ENCODE measurements at regions not wholly inside any gene's neighbourhood (a gene's known extent, or its start where the extent isn't known, plus 50 kb on each side); places are given as distances from the start of the nearest gene placed in this dataset.
A peak's percentile ranks its signal among the peaks of the same experiment; 100 is the strongest.

DNA sequence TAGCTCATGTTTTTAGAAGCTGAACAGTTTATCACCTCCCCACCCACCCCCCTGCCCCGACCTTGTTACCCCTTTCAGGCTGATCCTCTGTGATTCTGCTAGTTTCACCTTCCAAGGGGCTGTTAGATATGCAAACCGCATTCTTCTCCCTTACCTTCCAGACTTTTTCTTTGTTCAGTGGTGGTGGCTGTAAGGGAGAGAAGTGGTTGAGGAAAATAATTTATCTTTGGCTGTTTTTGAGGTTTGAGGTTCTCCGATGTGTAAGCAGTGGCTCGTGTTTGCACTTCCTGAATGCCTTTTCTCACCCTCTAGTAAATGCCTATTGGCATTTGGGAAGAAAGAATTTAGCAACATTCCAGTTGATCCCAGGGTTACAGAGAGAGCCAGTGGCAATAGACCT lies 69.4 kb upstream of the KCNG1 start:
- DNase-seq (ENCODE audit: low spot score) = no peak
- peaks cover 56% of the 10 kb centered on the region for H3K27me3 Mint-ChIP-seq (ENCODE audit: low read depth)
- TF ChIP-seq, protein P1, sequence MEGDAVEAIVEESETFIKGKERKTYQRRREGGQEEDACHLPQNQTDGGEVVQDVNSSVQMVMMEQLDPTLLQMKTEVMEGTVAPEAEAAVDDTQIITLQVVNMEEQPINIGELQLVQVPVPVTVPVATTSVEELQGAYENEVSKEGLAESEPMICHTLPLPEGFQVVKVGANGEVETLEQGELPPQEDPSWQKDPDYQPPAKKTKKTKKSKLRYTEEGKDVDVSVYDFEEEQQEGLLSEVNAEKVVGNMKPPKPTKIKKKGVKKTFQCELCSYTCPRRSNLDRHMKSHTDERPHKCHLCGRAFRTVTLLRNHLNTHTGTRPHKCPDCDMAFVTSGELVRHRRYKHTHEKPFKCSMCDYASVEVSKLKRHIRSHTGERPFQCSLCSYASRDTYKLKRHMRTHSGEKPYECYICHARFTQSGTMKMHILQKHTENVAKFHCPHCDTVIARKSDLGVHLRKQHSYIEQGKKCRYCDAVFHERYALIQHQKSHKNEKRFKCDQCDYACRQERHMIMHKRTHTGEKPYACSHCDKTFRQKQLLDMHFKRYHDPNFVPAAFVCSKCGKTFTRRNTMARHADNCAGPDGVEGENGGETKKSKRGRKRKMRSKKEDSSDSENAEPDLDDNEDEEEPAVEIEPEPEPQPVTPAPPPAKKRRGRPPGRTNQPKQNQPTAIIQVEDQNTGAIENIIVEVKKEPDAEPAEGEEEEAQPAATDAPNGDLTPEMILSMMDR (IDR thresholded peaks at IDR 0.05) = no peak
- peaks cover 13% of the 10 kb centered on the region for H3K4me1 Mint-ChIP-seq (ENCODE audit: low read depth)
- no peaks in the 10 kb centered on the region for H3K9me3 Mint-ChIP-seq (ENCODE audit: low read depth)
- no peak overlapping the region for H3K27ac Mint-ChIP-seq (ENCODE audit: unreplicated experiment)
- H3K4me3 Mint-ChIP-seq (ENCODE audit: unreplicated experiment) = no peak overlapping the region
- H3K36me3 Mint-ChIP-seq (ENCODE audit: low read depth) = no peaks in the 10 kb centered on the region

DNA sequence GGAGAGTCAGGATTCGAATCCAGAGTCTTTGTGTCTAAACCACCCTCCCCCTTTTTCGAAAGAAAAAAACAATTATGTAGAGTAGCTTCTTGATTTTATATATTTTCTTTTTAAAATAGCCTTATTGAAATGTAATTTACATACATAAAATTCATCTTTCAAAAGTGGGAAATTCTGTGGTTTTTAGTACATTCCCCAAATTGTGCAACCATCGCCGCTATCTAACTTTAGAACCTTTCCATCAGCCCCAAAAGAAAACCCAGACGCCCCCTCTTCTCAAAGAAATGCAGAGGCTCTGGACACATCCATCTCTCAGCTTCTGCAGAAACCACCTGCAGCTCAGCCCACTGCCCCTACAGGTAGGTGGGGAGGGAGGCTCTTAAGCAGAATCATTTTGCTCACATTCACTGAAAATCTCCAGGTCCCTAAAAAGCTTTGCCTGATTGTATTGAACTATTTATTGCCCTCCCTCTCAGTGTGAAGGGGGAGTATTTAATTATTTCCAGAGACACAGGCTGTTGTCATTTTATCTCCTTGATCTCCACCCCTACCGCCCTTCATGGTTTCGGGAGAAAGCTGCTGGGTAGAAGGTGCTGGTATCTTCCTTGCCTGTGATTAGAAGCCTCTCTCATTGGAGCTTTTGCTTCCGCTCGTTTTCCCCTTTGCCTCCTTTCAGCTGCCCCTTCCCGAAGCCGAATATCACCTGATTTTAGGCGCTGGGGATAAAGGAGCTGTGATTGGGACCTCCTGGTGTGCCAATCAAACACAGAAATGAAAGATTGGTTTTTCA lies 68.7 kb upstream of the KCNG1 start:
- no peak for DNase-seq (ENCODE audit: low spot score)
- H3K4me1 Mint-ChIP-seq (ENCODE audit: low read depth) = peaks cover 13% of the 10 kb centered on the region
- TF ChIP-seq, protein P1 (IDR thresholded peaks at IDR 0.05) = no peak
- H3K27ac Mint-ChIP-seq (ENCODE audit: unreplicated experiment) = no peak overlapping the region
- H3K9me3 Mint-ChIP-seq (ENCODE audit: low read depth) = no peaks in the 10 kb centered on the region
- H3K27me3 Mint-ChIP-seq (ENCODE audit: low read depth) = peaks cover 56% of the 10 kb centered on the region
- peak overlapping the region; percentile 19 for H3K4me3 Mint-ChIP-seq (ENCODE audit: unreplicated experiment)
- H3K36me3 Mint-ChIP-seq (ENCODE audit: low read depth) = no peaks in the 10 kb centered on the region

DNA sequence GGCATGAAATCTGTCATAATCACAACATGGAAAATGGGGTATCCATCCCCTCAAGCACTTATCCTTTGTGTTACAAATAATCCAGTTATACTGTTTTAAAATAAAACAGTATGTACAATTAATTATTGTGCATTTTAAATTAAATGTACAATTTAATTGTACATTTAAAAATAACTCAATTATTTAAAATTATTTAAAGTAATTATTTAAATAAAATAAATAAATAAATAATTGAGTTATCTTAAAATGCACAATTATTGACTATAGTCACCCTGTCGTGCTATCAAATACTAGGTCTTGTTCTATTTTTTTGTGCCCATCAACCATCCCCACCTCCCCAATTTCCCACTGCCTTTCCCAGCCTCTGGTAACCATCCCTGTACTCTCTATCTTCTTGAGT lies 66.9 kb upstream of the KCNG1 start:
- H3K36me3 Mint-ChIP-seq (ENCODE audit: low read depth) = no peaks in the 10 kb centered on the region
- H3K27ac Mint-ChIP-seq (ENCODE audit: unreplicated experiment) = no peak overlapping the region
- TF ChIP-seq, protein P1 (IDR thresholded peaks at IDR 0.05) = no peak
- peaks cover 13% of the 10 kb centered on the region for H3K4me1 Mint-ChIP-seq (ENCODE audit: low read depth)
- H3K4me3 Mint-ChIP-seq (ENCODE audit: unreplicated experiment) = no peak overlapping the region
- no peak for DNase-seq (ENCODE audit: low spot score)
- peaks cover 52% of the 10 kb centered on the region for H3K27me3 Mint-ChIP-seq (ENCODE audit: low read depth)
- no peaks in the 10 kb centered on the region for H3K9me3 Mint-ChIP-seq (ENCODE audit: low read depth)

DNA sequence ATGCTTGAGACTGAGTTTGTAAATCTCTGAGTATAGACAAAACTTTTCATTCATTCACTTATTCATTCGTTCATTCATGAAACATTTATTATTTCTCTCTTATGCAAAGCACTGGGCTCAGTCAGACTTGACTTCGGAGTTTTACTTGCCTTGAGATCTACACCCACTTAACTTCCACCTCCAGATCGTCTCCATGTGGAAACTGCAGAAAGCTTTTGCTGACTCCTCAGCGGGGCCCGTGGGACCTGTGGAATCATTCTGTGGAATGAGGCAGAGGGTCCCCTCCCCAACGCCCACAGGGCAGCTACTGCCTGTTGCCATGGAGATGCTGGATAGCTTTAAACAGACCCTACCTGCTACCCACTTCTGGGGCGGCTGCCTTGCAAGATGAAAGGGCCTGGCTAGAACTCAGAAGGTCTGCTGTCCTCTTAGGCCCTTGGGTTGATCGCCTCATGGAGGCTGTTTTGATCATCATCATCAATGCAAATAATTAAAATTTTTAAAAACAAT lies 66.4 kb upstream of the KCNG1 start:
- no peak for DNase-seq (ENCODE audit: low spot score)
- H3K36me3 Mint-ChIP-seq (ENCODE audit: low read depth) = no peaks in the 10 kb centered on the region
- TF ChIP-seq, protein P1 (IDR thresholded peaks at IDR 0.05) = no peak
- H3K27ac Mint-ChIP-seq (ENCODE audit: unreplicated experiment) = no peak overlapping the region
- peaks cover 13% of the 10 kb centered on the region for H3K4me1 Mint-ChIP-seq (ENCODE audit: low read depth)
- no peaks in the 10 kb centered on the region for H3K9me3 Mint-ChIP-seq (ENCODE audit: low read depth)
- H3K4me3 Mint-ChIP-seq (ENCODE audit: unreplicated experiment) = no peak overlapping the region
- peaks cover 57% of the 10 kb centered on the region for H3K27me3 Mint-ChIP-seq (ENCODE audit: low read depth)

DNA sequence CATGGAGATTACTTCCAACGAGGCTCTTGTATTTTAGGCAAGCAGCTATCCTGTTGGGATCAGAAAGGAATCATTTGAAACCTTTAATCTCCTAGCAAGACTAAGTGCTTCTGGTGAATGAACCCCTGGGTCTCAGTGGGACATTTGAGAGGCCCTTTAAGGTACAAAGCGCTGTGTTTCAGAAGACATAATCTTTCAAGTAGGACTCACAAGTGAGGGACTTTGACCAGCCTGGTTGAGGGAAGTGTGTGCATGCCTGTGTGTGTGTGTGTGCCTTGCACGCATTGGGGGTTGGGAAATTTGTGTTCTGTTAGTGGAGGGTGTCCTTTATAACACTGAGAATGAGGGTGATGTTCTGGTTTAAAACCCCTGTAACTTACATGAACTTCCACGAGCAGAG lies 64.4 kb upstream of the KCNG1 start:
- Mint-ChIP-seq H3K4me1 (ENCODE audit: low read depth) (peaks cover 5% of the 10 kb centered on the region), H3K36me3 (ENCODE audit: low read depth) (no peaks in the 10 kb centered on the region), H3K27me3 (ENCODE audit: low read depth) (peaks cover 68% of the 10 kb centered on the region), H3K9me3 (ENCODE audit: low read depth) (no peaks in the 10 kb centered on the region), H3K27ac (ENCODE audit: unreplicated experiment) (no peak overlapping the region), H3K4me3 (ENCODE audit: unreplicated experiment) (no peak overlapping the region)
- no peak for DNase-seq (ENCODE audit: low spot score)
- TF ChIP-seq, protein P1 (IDR thresholded peaks at IDR 0.05) = no peak

All from chondrocyte (in vitro differentiated cells).